Thyroid gland (tissue), 4 donors: ENCODE measurements at regions not wholly inside any gene's neighbourhood (a gene's known extent, or its start where the extent isn't known, plus 50 kb on each side); places are given as distances from the start of the nearest gene placed in this dataset.

Experiments
- POLR2A ChIP-seq, 2 donors: fragments of 450-650 bp; IDR thresholded peaks; one replicate each; pipeline ENCODE4 v1.6.1; 2017; ENCODE audit warnings: antibody characterized with exemption in 2 of 2, mild to moderate bottlenecking in 2 of 2, moderate library complexity in 1 of 2
- TF ChIP-seq, protein P1 (sequence below), 6 experiments: fragments of 200-600 bp in 3 of 6; fragments of 450-650 bp in 3 of 6; sonication (generic) in 3 of 6; IDR thresholded peaks; one replicate each; pipeline ENCODE4 v1.5.1; 2016 to 2019; ENCODE audit warnings: antibody characterized with exemption in 6 of 6, mild to moderate bottlenecking in 2 of 6, inconsistent platforms in 1 of 6, moderate library complexity in 1 of 6

DNA sequence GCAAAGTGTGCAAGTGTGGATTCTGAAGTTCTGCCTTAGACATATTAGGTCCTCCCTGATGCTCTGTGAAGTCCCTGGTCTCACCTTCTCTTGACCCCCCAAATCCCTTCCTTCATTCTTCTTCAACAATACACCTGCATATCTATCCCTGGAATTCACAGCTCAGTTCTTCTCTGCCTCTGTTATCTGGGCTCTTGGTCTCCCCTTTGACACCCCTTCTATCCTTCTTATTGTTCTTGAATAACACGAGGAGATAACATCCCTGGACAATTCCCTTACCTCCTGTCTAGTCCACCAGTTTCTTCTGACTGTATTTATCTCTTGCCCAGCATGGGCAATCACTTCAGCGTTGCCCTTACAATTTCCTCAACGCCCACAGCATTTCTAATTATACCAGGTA is 104.8 kb upstream of the ATG10 start:
- TF ChIP-seq POLR2A (IDR thresholded peaks at IDR 0.05), result no peak
- TF ChIP-seq, protein P1, sequence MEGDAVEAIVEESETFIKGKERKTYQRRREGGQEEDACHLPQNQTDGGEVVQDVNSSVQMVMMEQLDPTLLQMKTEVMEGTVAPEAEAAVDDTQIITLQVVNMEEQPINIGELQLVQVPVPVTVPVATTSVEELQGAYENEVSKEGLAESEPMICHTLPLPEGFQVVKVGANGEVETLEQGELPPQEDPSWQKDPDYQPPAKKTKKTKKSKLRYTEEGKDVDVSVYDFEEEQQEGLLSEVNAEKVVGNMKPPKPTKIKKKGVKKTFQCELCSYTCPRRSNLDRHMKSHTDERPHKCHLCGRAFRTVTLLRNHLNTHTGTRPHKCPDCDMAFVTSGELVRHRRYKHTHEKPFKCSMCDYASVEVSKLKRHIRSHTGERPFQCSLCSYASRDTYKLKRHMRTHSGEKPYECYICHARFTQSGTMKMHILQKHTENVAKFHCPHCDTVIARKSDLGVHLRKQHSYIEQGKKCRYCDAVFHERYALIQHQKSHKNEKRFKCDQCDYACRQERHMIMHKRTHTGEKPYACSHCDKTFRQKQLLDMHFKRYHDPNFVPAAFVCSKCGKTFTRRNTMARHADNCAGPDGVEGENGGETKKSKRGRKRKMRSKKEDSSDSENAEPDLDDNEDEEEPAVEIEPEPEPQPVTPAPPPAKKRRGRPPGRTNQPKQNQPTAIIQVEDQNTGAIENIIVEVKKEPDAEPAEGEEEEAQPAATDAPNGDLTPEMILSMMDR (IDR thresholded peaks at IDR 0.05), result no peak
